ENCODE measurements at regions not wholly inside any gene's neighbourhood (a gene's known extent, or its start where the extent isn't known, plus 50 kb on each side); places are given as distances from the start of the nearest gene placed in this dataset.

DNA sequence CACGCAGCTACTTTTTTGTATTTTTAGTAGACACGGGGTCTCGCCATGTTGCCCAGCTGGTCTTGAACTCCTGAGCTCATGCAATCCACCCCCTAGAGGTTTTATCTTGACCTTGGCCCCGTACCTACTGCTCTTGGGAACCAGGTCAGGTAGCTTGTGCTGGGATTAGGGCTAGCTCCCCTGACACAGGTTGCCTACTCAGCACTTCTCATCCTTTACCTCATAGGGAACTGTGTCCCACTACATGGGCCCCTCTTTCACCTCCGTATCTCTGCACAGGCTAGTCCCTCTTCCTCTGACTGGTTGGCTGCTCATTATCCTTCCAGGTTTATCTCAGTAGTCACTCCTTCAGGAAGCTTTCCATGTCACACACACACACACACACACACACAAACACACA, 58.0 kb upstream of the ITPRID1 start:
- no peak overlapping the region for H3K27ac ChIP-seq (ENCODE audit: low read length)
- H3K27me3 ChIP-seq (ENCODE audit: control insufficient read depth, insufficient read depth, low read length), result peaks cover 24% of the 10 kb centered on the region; the same call in 1 of the 2 replicates
- H3K4me1 ChIP-seq (ENCODE audit: control insufficient read depth, insufficient read depth, low read length), result no peaks in the 10 kb centered on the region
- DNase-seq (ENCODE audit: low read depth, low spot score), result no peak
- H3K36me3 ChIP-seq (ENCODE audit: control insufficient read depth, insufficient read depth, low read length), result no peaks in the 10 kb centered on the region
- no peak overlapping the region for H3K4me3 ChIP-seq (ENCODE audit: low read length)
- no peaks in the 10 kb centered on the region for H3K9me3 ChIP-seq (ENCODE audit: control insufficient read depth, insufficient read depth, low read length)
- no CpG with 5 or more reads among the region's 5 CpGs for WGBS (ENCODE audit: insufficient coverage, insufficient read length)

DNA sequence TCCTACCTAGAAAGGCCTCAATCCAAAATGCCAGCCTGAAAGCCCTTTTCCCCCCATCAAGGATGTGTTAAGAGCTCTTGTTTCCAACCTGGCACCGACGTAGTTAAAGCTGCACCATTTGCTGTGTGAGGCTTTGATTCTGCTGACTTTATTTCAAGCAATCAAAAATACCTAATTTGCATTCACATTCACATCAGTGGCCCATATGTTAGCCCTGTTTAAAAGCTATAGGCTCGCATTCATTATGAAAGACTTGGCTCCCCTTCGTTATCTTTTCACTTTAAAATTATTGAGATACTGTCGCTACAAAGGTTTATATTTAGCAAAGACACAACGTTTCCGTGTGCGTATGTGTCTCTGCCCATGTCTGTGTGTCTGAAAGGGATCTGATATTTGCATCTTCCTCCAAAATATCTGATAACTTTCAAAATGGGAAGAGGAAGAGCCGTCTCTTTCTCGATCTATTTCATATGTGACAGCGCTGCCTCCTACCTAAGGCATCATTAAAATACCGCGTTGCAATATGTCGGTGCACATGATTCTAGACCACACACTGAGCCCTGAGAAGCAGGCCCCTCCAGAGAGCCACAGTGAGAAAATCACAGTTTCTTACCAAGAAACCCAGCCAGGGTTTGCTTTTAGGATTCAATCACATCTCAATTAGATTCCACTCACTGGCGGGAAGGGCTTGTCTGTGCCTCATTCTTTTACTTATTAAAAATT, 57.1 kb upstream of the ITPRID1 start:
- no CpG with 5 or more reads among the region's 15 CpGs for WGBS (ENCODE audit: insufficient coverage, insufficient read length)

DNA sequence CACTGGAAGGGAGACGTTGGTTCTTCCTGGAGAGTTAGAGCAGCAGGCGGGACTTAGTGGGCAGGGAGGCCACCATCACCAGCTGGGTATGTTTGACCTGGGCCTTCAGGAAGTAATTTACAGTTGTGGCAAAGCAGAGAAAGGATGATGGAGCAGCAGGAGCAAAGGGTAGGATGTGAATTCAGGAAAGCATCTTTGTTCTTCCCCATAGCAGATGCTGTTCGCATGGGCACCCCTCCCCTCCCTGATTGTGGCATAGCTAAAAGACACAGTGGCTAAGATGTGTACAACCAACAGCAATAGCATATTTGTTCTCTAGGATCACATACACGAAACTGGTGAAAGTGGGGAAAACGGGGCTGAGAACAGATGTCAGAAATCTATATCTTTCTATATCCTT, 56.3 kb upstream of the ITPRID1 start:
- Histone ChIP-seq H3K27ac (ENCODE audit: low read length) (no peak overlapping the region), H3K4me1 (ENCODE audit: control insufficient read depth, insufficient read depth, low read length) (no peaks in the 10 kb centered on the region), H3K36me3 (ENCODE audit: control insufficient read depth, insufficient read depth, low read length) (no peaks in the 10 kb centered on the region), H3K4me3 (ENCODE audit: low read length) (no peak overlapping the region), H3K27me3 (ENCODE audit: control insufficient read depth, insufficient read depth, low read length) (peaks cover 24% of the 10 kb centered on the region; the same call in 1 of the 2 replicates), H3K9me3 (ENCODE audit: control insufficient read depth, insufficient read depth, low read length) (no peaks in the 10 kb centered on the region)
- DNase-seq (ENCODE audit: low read depth, low spot score), result no peak
- no CpG with 5 or more reads among the region's 5 CpGs for WGBS (ENCODE audit: insufficient coverage, insufficient read length)

More for the DNA sequence above, 57.1 kb upstream of the ITPRID1 start:
- no peak overlapping the region for H3K4me3 ChIP-seq (ENCODE audit: low read length)
- DNase-seq (ENCODE audit: low read depth, low spot score), result no peak
- no peak overlapping the region for H3K27ac ChIP-seq (ENCODE audit: low read length)
- no peaks in the 10 kb centered on the region for H3K4me1 ChIP-seq (ENCODE audit: control insufficient read depth, insufficient read depth, low read length)
- peaks cover 24% of the 10 kb centered on the region; the same call in 1 of the 2 replicates for H3K27me3 ChIP-seq (ENCODE audit: control insufficient read depth, insufficient read depth, low read length)
- no peaks in the 10 kb centered on the region for H3K9me3 ChIP-seq (ENCODE audit: control insufficient read depth, insufficient read depth, low read length)
- no peaks in the 10 kb centered on the region for H3K36me3 ChIP-seq (ENCODE audit: control insufficient read depth, insufficient read depth, low read length)

DNA sequence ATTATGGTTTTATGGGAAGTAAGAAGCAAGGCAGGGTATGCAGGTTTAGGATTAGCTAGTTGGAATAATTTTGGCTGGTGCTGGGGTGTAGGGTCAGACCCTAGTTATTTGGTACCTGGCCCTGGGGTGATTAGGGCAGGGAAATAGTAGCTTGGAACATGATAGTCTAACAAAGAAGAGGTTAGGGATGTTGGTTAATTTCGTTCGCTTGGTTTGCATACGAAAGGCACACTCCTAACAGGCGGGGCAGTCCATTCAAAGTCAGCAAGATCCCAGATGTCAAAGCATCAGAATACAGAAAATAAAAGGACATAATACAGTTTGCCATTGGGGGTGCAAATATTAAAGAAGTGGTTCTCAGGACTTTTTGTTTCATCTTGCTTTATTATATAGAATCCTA, 55.7 kb upstream of the ITPRID1 start:
- H3K27ac ChIP-seq (ENCODE audit: low read length), result no peak overlapping the region
- peaks cover 24% of the 10 kb centered on the region; the same call in 1 of the 2 replicates for H3K27me3 ChIP-seq (ENCODE audit: control insufficient read depth, insufficient read depth, low read length)
- H3K36me3 ChIP-seq (ENCODE audit: control insufficient read depth, insufficient read depth, low read length), result no peaks in the 10 kb centered on the region
- no peak for DNase-seq (ENCODE audit: low read depth, low spot score)
- no CpG with 5 or more reads among the region's 4 CpGs for WGBS (ENCODE audit: insufficient coverage, insufficient read length)
- no peaks in the 10 kb centered on the region for H3K4me1 ChIP-seq (ENCODE audit: control insufficient read depth, insufficient read depth, low read length)
- H3K4me3 ChIP-seq (ENCODE audit: low read length), result no peak overlapping the region
- H3K9me3 ChIP-seq (ENCODE audit: control insufficient read depth, insufficient read depth, low read length), result no peaks in the 10 kb centered on the region

DNA sequence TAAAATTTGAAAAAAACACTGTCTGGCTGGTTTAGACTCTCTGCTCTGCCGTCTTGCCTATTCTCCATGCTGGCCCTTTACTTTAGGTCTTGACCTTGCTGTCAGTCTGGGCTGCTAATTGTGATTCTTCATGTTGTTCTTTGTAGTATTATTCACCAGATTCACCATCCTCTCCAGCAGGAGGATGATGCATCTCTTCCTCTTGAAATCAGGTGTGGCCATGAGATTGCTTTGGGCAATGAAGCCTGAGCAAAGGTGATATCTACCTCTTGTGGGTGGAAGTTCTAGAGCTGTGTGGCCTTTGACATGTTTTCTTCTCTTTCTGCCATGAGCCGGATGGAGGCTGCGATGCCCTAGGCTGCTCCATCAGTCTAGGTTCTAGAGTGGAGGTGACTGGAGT, 51.3 kb upstream of the ITPRID1 start:
- H3K4me1 ChIP-seq (ENCODE audit: control insufficient read depth, insufficient read depth, low read length), result peaks cover 6% of the 10 kb centered on the region; the same call in 1 of the 2 replicates
- no peak overlapping the region for H3K4me3 ChIP-seq (ENCODE audit: low read length)
- no peak overlapping the region for H3K27ac ChIP-seq (ENCODE audit: low read length)
- H3K9me3 ChIP-seq (ENCODE audit: control insufficient read depth, insufficient read depth, low read length), result no peaks in the 10 kb centered on the region
- DNase-seq (ENCODE audit: low read depth, low spot score), result no peak
- no CpG with 5 or more reads among the region's 3 CpGs for WGBS (ENCODE audit: insufficient coverage, insufficient read length)
- H3K36me3 ChIP-seq (ENCODE audit: control insufficient read depth, insufficient read depth, low read length), result no peaks in the 10 kb centered on the region
- peaks cover 4% of the 10 kb centered on the region; the same call in 1 of the 2 replicates for H3K27me3 ChIP-seq (ENCODE audit: control insufficient read depth, insufficient read depth, low read length)
